Suppressor macrophage (primary cell): ENCODE measurements at regions not wholly inside any gene's neighbourhood (a gene's known extent, or its start where the extent isn't known, plus 50 kb on each side); places are given as distances from the start of the nearest gene placed in this dataset.

Experiments
- DNase-seq, 4 experiments: peaks; one replicate each; pipeline ENCODE4 v3.0.0-alpha.2; 2020 to 2022

- no peak for DNase-seq
Measured at GRCh38 chr20:48196486-48196885, 411.2 kb upstream of the SULF2 start.

GRCh38 chr20:48196001-48196400, 410.7 kb upstream of the SULF2 start:
- no peak for DNase-seq

- DNase-seq: no peak
Measured at GRCh38 chr20:48195121-48195870, 410.0 kb upstream of the SULF2 start.

DNA sequence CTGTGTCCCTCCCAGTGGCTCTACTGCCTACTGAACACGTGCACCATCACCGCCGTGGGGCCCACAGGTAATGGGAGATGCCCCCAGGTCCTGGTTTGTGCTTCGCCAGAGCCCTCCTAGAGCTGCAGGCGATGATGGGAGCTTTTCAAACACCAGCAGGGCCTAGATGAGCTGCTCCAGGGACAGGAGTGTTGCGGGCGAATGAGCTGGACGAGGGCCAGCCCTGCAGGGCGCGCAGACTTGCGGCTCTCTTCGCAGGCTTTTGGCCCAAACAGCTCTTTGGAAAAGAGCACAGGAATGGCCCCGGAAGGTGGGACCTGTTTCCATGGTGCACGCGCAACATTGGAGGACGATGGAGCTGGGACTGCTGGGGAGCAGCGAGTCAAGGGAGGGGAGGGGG, 409.3 kb upstream of the SULF2 start:
- no peak for DNase-seq

GRCh38 chr20:48193627-48194425, 408.5 kb upstream of the SULF2 start:
- DNase-seq: no peak

DNA sequence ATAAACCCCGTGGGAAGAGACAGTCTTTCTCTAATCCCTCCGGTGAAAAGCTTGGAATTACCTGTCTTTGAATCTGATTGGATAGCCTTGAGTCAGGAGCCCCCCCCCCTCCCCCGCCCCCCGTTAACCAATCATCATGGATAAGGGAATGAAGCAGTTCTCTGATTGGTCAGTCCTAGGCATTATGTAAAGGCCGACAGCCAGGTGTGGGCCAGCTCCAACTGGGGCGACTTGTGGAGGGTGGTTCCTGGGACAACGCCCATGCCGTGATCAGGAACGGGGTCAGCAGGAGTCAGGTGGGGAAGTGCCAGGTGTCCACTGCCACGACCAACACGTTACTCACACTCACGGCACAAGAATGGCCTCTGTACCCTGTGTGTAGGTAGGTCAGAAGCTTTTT, 406.8 kb upstream of the SULF2 start:
- no peak for DNase-seq

GRCh38 chr20:48191200-48191599, 405.9 kb upstream of the SULF2 start:
- DNase-seq: no peak

DNA sequence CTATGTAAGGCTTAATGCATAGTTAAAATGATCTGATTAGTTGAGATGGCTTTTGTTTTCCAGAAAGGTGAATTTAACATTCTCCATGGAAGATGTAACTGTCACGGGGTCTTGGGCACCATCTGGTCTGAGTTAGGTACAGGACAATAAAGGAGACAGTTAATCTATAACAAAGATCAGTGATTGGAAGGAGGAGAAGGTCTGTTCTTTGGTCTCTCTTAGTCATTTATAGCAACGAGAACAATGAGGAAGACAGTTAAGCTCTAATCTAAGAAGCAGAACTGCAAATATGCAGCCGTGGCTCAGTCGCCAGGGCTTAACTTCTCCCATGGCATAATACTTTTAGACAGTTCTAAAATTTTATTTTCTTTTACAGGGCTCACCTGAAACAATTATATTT, 405.5 kb upstream of the SULF2 start:
- DNase-seq: no peak

DNA sequence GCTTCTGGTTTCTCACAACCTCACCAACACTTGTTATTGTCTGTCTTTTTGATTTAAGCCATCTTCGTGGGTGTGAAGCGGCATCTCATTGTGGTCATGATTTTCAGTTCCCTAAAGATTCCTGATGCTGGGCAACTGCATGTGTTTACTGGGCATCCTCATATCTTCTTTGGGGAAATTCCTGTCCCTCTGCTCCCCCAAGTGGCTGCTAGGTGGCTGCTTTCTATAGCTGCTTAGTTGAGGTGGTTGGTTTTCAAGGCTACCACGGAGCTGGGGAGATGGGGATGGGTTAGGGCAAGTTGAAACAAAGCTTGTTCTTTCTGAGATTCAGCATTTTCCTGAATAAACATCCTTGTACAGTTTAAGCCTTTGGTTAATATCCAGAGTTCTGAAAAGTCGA, 403.9 kb upstream of the SULF2 start:
- DNase-seq: peak; percentile 14 to 45 (median 34)

DNA sequence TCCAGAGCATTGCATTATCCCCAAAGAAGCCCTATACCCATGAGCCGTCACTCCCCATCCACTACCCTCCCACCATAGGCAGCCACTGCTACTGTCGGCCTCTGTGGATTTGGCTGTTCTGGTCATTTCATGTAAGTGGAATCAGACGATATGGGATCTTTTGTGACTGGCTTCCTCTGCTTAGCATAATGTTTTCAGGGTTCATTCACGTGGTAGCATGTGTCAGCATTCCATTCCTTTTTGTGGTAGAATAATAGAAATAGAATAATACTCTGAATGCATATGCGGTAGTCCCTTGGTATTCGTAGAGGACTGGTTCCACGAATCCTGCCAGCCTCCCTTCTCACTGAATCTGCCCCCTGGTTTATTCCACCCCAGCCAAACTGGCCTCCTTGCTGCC, 402.6 kb upstream of the SULF2 start:
- DNase-seq: no peak

DNA sequence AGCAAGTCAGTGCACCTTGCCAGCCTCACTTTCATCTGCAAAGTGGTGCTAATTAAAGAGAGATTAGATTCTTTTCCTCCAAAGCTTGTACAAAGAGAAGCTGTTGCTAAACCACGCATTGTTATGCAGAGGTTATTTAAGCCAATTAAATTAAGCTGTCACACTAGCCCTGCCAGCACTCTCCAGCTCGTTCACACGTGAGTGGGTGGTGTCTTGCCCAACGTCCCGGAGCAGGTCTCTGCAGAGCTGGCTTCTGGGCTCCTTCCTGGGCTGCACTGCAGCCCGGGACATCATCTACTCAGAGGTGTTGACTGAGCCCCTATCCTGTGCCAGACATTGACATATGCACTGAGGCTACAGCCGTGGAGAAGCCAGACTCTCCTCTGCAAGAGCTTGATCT, 401.6 kb upstream of the SULF2 start:
- DNase-seq: no peak

GRCh38 chr20:48186447-48186846, 401.2 kb upstream of the SULF2 start:
- no peak for DNase-seq

DNA sequence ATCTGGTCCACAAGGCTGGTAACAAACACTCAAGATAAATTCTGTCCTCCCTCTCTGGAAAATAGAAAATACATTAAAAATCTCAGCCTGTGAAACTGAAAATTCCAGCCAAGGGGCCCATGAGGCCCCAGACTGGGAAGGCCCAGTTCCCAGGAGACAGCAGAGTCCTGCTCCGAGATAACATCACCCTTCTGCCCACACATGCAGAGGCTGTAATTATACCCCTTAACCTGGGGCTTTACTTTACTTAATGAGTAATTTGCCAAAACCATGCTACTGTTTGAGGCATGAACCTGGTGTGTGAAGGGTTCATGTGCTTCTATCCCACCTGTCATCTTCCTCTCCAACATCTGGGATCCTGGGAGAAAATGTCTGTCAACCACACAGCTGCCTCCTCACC, 398.9 kb upstream of the SULF2 start:
- DNase-seq: no peak

DNA sequence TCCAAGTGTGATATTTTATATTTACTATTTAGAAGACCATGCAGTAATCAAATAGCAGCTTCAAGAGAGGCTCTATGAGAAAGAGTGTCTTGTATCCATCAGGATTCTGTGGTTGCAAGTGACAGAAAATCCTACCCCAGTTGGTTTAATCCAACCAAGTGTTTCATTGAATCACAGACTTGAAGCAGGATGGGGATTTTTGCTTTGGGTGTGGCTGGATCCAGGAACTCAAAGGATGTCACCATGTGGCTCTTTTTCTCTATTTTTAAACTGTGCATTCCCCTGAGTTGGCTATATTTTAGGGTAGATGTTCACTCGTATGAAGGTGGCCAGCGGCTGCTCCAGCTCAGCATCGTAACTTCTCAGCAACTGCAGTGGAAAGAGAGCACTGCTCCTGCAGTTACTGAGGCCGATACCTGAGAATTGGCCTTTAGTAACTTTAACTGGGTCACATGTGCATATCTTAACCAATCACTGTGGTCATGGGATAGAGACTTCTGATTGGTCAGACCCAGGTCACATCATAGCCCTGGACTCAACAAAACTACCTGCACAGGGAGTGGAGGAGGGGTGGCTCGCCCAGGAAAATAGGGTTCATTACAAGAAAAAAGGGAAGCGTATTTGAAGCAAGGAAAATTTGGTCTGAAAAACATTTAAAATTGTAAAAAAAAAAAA, 396.1 kb upstream of the SULF2 start:
- no peak for DNase-seq

DNA sequence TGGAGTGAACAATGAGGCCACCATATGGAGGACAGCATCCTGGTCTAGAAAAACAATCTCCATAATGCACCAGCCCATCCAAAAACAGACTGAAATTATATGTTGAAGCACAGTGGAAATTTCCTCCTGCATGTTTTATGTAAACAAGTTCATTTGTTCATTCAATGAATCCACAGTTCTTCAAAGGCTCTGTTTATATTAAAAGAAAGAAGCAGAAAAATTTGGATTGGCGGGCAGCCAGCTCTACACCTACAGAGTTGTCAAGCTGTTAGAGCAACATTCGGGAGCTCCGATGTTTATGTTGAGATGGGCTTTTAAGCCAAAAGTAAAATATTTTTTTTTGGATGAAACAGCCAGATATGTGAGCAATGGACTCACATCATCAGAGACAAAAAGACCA, 395.3 kb upstream of the SULF2 start:
- DNase-seq: no peak

- DNase-seq: no peak
Measured at GRCh38 chr20:48180024-48180423, 394.7 kb upstream of the SULF2 start.

- DNase-seq: no peak
Measured at GRCh38 chr20:48178633-48179032, 393.4 kb upstream of the SULF2 start.

DNA sequence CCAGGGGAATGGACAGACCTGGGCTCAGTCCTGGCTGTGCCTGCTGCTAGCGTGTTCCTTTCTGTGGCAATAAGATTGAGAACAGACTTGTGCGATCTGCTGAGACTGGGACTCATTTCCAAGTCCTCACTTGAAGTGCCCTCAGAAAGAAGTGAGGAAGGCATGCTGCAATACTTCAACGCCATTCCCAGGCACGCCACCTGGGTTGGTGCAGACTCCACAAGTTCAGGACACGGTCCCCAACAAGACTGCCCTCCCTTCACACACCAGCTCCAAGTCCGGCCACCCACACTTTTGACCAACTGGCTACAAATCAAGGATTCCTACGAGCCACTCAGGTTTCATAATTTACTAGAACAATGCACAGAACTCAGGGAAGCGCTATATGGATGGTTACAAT, 391.8 kb upstream of the SULF2 start:
- DNase-seq: no peak

GRCh38 chr20:48176139-48176538, 390.9 kb upstream of the SULF2 start:
- DNase-seq: no peak

DNA sequence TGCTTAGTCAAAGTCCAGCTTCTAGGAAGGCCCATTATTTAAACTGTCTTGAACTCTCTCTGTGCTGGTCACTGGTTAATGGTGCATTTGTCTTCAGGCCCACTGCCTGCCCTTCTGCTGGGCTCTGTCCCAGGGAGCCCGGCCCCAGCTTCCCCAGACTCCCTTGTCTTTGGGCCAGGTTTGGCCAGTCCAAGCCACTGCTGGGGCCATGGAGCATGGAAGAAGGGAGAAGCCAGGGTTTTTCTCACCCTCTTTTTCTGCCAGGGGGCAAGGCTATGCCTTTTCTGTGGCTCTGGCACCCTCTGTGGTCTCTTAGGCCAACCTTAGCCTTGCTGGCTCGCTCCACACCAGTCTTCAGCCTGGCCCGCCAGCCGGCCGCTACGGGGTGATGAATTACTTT, 390.0 kb upstream of the SULF2 start:
- DNase-seq: no peak

DNA sequence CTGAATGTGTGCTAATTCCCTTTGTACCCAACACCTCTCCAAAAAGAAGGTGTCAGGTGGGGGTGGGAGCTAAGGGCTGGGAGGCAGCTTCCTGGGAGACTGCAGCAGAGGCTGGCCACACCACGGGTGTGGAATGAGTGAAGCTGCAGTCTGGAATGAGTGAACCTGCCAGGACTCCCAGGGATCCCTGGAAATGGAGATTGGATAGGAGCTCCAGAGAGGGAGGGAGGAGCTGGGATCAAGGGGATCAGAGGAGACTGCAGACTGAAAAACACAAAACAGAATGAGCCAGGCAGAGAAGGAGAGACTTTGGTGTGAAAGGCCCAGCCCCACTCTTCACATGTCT, 387.0 kb upstream of the SULF2 start:
- DNase-seq: no peak

DNA sequence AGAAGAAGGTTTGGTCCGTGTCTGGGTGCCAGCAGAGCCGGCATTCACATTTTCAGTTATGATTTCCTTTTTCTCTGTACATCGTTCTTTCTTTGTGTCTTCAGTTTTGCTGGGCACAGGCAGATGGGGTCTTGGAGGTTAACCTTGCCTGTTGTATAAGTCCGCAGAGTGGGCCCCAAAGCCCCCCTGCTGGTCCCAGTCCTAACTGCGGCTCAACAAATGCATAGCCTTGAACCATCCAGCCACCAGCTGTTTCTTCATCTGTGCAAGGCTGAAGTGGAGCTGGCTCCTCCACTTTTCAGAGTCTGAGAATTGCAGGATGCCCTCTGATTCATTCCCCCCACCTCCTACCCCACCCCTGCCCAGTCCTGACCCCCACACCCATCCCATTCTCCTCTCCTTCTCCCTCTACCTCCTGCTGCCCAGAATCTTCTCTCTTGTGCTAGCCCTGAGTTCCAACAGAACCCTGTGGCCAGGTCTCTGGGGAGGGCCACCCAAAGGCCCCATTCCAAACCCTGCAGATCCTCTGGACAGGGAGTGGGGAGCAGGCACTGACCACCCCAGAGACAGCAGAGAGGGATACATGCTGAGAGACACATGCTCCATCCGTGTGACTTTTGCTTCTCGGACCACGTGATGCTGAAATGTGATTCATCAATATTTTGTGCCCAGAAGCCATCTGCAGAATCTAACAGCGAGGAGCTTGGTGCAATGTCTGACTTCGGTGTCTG, 386.5 kb upstream of the SULF2 start:
- no peak for DNase-seq

DNA sequence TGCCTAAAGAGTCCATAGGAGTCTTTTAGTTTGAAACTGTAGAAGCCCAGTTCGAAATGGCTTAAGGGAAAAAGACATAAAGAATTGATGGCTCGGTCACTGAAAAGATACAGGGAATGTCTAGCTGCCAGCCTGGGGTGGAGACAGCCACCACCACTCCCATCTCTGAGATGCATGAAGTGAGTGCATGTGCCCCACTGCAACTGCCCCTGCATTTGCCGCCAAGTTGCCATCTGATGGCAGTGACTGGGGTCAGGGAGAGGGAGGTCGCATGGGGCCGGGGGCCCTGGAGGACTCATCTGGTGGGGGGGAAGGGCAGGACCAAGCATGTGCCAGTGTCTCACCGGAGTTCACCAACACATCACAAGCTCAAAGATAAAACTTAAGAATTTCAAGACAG, 385.8 kb upstream of the SULF2 start:
- no peak for DNase-seq
